Calu3 (cell line): ENCODE measurements at regions not wholly inside any gene's neighbourhood (a gene's known extent, or its start where the extent isn't known, plus 50 kb on each side); places are given as distances from the start of the nearest gene placed in this dataset.

Experiments
- BruUV-seq: library from RNA; stranded (reverse); fragments of 400-500 nt; replicated peaks from 2 replicates; lab custom pipeline; 2021; lab: Mats Ljungman, UMichigan
- CTCF ChIA-PET: fragments of 300-600 bp; sonication (Branson Sonifier 250); formaldehyde crosslinking; loops from one replicate; lab custom pipeline; 2022; ENCODE audit warnings: antibody characterized with exemption; lab: Charles Lee
- DNase-seq: peaks from one replicate; pipeline ENCODE4 v3.0.0; 2022
- H3K27ac Mint-ChIP-seq: one replicate; pipeline ENCODE4 v1.8.0; 2022; ENCODE audit warnings: mixed read lengths; ENCODE audit not compliant: unreplicated experiment
- H3K27me3 Mint-ChIP-seq: one replicate; pipeline ENCODE4 v1.8.0; 2022; ENCODE audit warnings: mixed read lengths; ENCODE audit not compliant: unreplicated experiment
- H3K36me3 Mint-ChIP-seq: one replicate; pipeline ENCODE4 v1.8.0; 2022; ENCODE audit warnings: mild to moderate bottlenecking, moderate library complexity, mixed read lengths; ENCODE audit not compliant: insufficient read depth, unreplicated experiment
- H3K4me1 Mint-ChIP-seq: one replicate; pipeline ENCODE4 v1.8.0; 2022; ENCODE audit warnings: mild to moderate bottlenecking, low read depth, mixed read lengths; ENCODE audit not compliant: unreplicated experiment
- H3K4me3 Mint-ChIP-seq: one replicate; pipeline ENCODE4 v1.8.0; 2022; ENCODE audit warnings: mild to moderate bottlenecking, low read depth, moderate library complexity, mixed read lengths; ENCODE audit not compliant: unreplicated experiment
- H3K9me3 Mint-ChIP-seq: one replicate; pipeline ENCODE4 v1.8.0; 2022; ENCODE audit warnings: low read depth, mixed read lengths; ENCODE audit not compliant: unreplicated experiment
- intact Hi-C: fragments of 100-400 bp; cut with micrococcal nuclease; formaldehyde crosslinking; loops from one replicate; pipeline ENCODE4 v1.10.0; 2022; ENCODE audit not compliant: unreplicated experiment
- TF ChIP-seq, protein P1 (sequence below): fragments of 200-600 bp; IDR thresholded peaks from one replicate; pipeline ENCODE4 v1.8.0; 2022; ENCODE audit warnings: antibody characterized with exemption; ENCODE audit not compliant: unreplicated experiment

DNA sequence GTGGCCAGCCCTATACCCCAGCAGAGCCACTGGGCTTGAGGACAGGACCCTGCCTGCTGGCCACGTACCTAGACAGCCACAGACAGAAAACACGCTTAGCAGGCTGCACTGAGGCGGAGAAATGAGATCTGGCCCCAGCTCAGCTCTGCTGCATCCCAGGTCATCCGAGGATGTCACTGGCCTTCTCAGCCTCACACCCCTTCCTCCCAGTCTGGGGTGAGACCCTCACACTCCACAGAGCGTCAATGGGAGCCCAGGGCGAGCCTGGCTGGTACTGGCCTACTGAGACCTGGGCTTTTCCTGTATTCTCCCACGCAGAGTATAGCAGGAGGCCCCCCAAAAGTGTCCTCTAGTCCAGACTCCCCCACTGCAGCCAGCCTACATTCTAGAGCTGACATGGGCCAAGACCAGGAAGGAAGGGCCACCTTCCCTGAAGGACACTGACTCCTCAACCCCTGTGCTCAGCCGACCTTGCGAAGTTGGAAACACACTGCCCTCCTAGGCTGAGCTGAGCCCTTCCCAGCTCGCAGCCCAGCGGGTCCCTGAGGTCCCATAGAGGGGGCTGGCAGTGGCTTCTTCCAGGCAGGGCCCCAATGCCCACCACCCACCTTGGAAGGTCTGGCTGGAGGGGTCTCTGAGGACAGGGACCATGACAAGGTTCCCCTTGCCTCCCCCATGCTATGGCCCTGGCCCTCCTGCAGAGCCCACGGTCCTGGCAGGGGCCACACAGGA is 65.9 kb upstream of the LINC01488 start:
- BruUV-seq = no TSS peak
- no peaks in the 10 kb centered on the region for H3K9me3 Mint-ChIP-seq
- TF ChIP-seq, protein P1, sequence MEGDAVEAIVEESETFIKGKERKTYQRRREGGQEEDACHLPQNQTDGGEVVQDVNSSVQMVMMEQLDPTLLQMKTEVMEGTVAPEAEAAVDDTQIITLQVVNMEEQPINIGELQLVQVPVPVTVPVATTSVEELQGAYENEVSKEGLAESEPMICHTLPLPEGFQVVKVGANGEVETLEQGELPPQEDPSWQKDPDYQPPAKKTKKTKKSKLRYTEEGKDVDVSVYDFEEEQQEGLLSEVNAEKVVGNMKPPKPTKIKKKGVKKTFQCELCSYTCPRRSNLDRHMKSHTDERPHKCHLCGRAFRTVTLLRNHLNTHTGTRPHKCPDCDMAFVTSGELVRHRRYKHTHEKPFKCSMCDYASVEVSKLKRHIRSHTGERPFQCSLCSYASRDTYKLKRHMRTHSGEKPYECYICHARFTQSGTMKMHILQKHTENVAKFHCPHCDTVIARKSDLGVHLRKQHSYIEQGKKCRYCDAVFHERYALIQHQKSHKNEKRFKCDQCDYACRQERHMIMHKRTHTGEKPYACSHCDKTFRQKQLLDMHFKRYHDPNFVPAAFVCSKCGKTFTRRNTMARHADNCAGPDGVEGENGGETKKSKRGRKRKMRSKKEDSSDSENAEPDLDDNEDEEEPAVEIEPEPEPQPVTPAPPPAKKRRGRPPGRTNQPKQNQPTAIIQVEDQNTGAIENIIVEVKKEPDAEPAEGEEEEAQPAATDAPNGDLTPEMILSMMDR = no peak
- no peak overlapping the region for H3K4me3 Mint-ChIP-seq
- intact Hi-C loops = no loop called here
- no peaks in the 10 kb centered on the region for H3K27me3 Mint-ChIP-seq
- no peaks in the 10 kb centered on the region for H3K36me3 Mint-ChIP-seq
- H3K4me1 Mint-ChIP-seq = no peaks in the 10 kb centered on the region
- H3K27ac Mint-ChIP-seq = no peak overlapping the region
- CTCF ChIA-PET = interaction anchor here (0.6 kb wide), 1 partner anchor 95 kb away, joined by 4 read pairs; no protein-coding TSS in a partner anchor
- DNase-seq = no peak

DNA sequence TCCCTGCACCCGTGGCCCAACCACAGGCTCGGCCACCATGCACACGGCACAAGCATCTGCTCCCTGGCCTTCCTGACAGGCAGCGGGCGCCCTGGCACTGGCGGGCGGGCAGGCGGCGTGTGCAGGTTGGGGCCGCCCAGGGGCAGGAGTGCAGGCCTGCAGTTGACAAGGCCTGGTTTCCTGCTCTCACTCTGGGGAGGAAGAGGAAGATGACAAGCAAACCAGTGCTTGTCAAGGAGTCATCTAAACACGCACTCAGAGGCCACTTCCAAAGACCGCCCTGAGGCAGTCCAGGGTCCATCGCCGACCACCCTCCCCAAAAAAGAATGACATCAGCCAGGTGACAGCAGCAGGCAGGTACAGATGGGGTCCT is 65.3 kb upstream of the LINC01488 start:
- H3K4me1 Mint-ChIP-seq = peaks cover 1% of the 10 kb centered on the region
- H3K27me3 Mint-ChIP-seq = no peaks in the 10 kb centered on the region
- CTCF ChIA-PET = interaction anchor here (0.6 kb wide), 1 partner anchor 40 kb away, joined by 4 read pairs; no protein-coding TSS in a partner anchor
- no peaks in the 10 kb centered on the region for H3K36me3 Mint-ChIP-seq
- no TSS peak for BruUV-seq
- no peak overlapping the region for H3K4me3 Mint-ChIP-seq
- no peak for DNase-seq
- intact Hi-C loops = no loop called here
- H3K27ac Mint-ChIP-seq = no peak overlapping the region
- H3K9me3 Mint-ChIP-seq = no peaks in the 10 kb centered on the region
- TF ChIP-seq, protein P1 = no peak

DNA sequence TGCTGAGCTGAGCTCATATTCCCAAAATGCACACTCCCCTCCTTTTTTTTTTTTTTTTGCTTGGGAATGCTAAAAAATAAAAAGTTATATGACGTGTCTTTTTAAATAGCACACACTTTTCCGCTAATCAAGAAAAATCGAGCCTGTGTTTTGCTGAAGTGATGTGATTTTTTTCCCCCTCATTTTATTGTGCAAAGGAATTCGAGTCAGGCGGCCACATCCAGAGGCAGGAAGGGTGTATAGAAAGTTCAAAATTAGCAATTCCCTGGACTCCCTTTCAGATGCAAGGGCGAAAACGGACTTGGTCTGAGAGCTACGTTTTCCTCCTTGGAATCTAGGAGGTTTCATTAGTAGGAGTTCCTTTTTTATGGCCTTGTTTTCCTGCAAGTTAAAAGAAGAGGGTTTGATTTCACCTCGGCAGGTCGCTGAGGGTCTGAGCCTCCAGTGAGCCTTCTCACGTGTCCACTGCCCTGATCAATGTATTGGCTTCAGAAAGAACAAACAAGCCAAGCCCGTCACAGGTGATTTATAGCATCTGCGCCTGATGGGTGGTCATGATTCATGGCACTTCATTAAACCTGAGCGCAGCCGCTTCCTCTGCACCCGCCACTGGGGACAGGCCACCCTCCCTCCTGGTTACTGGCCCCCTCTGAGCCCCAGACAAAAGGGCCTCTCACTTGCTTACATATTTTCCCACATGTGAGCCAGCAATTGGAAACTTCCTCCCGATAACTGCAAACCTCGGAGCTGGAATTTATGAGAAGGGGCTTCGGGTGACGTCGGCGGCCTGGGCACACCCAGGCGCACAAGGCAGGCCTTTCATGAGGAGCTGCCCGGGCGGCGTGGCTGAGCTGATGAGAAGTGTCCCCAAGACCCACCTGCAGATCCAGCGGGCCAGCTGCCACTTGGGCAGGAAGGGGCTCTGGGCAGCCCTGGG is 64.4 kb upstream of the LINC01488 start:
- TF ChIP-seq, protein P1 = no peak
- H3K4me3 Mint-ChIP-seq = no peak overlapping the region
- DNase-seq = no peak
- BruUV-seq = no TSS peak
- CTCF ChIA-PET = interaction anchor here (0.6 kb wide), 1 partner anchor 39 kb away, joined by 4 read pairs; no protein-coding TSS in a partner anchor
- no peak overlapping the region for H3K27ac Mint-ChIP-seq
- H3K9me3 Mint-ChIP-seq = no peaks in the 10 kb centered on the region
- H3K4me1 Mint-ChIP-seq = peaks cover 10% of the 10 kb centered on the region
- intact Hi-C loops = no loop called here
- H3K36me3 Mint-ChIP-seq = no peaks in the 10 kb centered on the region
- H3K27me3 Mint-ChIP-seq = no peaks in the 10 kb centered on the region

DNA sequence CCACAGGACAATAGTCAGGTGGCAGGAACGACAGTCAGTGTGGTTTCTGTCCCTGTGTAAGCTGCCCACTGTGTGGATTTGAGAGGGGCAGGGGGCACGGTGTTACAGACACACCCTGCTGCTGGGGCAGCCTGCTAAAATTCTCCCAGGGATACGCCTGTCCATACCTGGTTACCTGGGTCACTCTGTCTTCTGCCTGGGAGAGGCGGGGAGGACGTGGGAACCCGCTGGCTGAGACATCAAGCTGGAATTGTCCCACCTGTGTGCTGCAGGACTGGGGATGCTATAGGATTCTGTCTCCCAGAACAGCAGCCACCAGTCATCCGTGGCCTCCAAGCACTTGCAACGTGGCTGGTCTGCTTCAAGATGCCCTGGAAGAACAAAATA is 63.8 kb upstream of the LINC01488 start:
- DNase-seq = no peak
- no TSS peak for BruUV-seq
- TF ChIP-seq, protein P1 = no peak
- no peaks in the 10 kb centered on the region for H3K9me3 Mint-ChIP-seq
- CTCF ChIA-PET = interaction anchor here (0.8 kb wide), 1 partner anchor 57 kb away, joined by 3 read pairs; no protein-coding TSS in a partner anchor
- intact Hi-C loops = no loop called here
- H3K27ac Mint-ChIP-seq = no peak overlapping the region
- H3K27me3 Mint-ChIP-seq = no peaks in the 10 kb centered on the region
- H3K4me1 Mint-ChIP-seq = peaks cover 12% of the 10 kb centered on the region
- no peak overlapping the region for H3K4me3 Mint-ChIP-seq
- no peaks in the 10 kb centered on the region for H3K36me3 Mint-ChIP-seq
